Loucy (cell line): ENCODE measurements at regions not wholly inside any gene's neighbourhood (a gene's known extent, or its start where the extent isn't known, plus 50 kb on each side); places are given as distances from the start of the nearest gene placed in this dataset.

ENCODE experiments used
- CTCF ChIP-seq: fragments of 200-600 bp; sonication (generic); conservative IDR thresholded peaks from 2 replicates; pipeline ENCODE4 v1.5.1; 2014; ENCODE audit warnings: mild to moderate bottlenecking, antibody characterized with exemption, low read length
- EZH2phosphoT487 ChIP-seq: fragments of 200-600 bp; IDR thresholded peaks from 2 replicates; pipeline ENCODE4 v1.6.1; 2018; ENCODE audit warnings: antibody characterized with exemption, mild to moderate bottlenecking, moderate library complexity, borderline replicate concordance

GRCh38 chr21:32956061-32956656 lies 69.6 kb upstream of the OLIG2 start:
- TF ChIP-seq CTCF, result no peak
- no peak for TF ChIP-seq EZH2phosphoT487
